ENCODE measurements at regions not wholly inside any gene's neighbourhood (a gene's known extent, or its start where the extent isn't known, plus 50 kb on each side); places are given as distances from the start of the nearest gene placed in this dataset.

- intact Hi-C loops (cut with micrococcal nuclease): no loop called here
- DNase-seq (ENCODE audit: unreplicated experiment): no peak
- no peak for TF ChIP-seq CTCF (IDR thresholded peaks at IDR 0.05; ENCODE audit: unreplicated experiment)
- no peaks in the 10 kb centered on the region for H3K36me3 Mint-ChIP-seq (ENCODE audit: insufficient read depth, unreplicated experiment)
- peaks cover 57% of the 10 kb centered on the region for H3K27me3 Mint-ChIP-seq (ENCODE audit: insufficient read depth, unreplicated experiment)
- no peaks in the 10 kb centered on the region for H3K9me3 Mint-ChIP-seq (ENCODE audit: unreplicated experiment)
- H3K4me1 Mint-ChIP-seq (ENCODE audit: insufficient read depth, unreplicated experiment): no peaks in the 10 kb centered on the region
- no peak overlapping the region for H3K4me3 Mint-ChIP-seq (ENCODE audit: unreplicated experiment)
- H3K27ac Mint-ChIP-seq (ENCODE audit: low read depth, unreplicated experiment): no peak overlapping the region
- no TSS peak for BruUV-seq (replicated peaks)
- ChIA-PET CTCF (no interaction called here), POLR2A (no interaction called here)
These were observed 854.3 kb downstream of the CDH8 start for GRCh38 chr16:61181982-61182381.

- Mint-ChIP-seq H3K9me3 (ENCODE audit: unreplicated experiment) (no peaks in the 10 kb centered on the region), H3K27ac (ENCODE audit: low read depth, unreplicated experiment) (no peak overlapping the region), H3K27me3 (ENCODE audit: insufficient read depth, unreplicated experiment) (peaks cover 57% of the 10 kb centered on the region), H3K4me1 (ENCODE audit: insufficient read depth, unreplicated experiment) (no peaks in the 10 kb centered on the region), H3K36me3 (ENCODE audit: insufficient read depth, unreplicated experiment) (no peaks in the 10 kb centered on the region), H3K4me3 (ENCODE audit: unreplicated experiment) (no peak overlapping the region)
- BruUV-seq (replicated peaks): no TSS peak
- CTCF ChIA-PET: interaction anchor here (0.6 kb wide), 1 partner anchor 1010 kb away, joined by 3 read pairs; no protein-coding TSS in a partner anchor
- DNase-seq (ENCODE audit: unreplicated experiment): no peak
- POLR2A ChIA-PET: no interaction called here
- intact Hi-C loops (cut with micrococcal nuclease): no loop called here
- no peak for TF ChIP-seq CTCF (IDR thresholded peaks at IDR 0.05; ENCODE audit: unreplicated experiment)
These were observed 856.7 kb downstream of the CDH8 start for GRCh38 chr16:61179561-61179960.

GRCh38 chr16:61165797-61166196 is 870.4 kb downstream of the CDH8 start:
- Mint-ChIP-seq H3K4me1 (ENCODE audit: insufficient read depth, unreplicated experiment) (no peaks in the 10 kb centered on the region), H3K36me3 (ENCODE audit: insufficient read depth, unreplicated experiment) (no peaks in the 10 kb centered on the region), H3K9me3 (ENCODE audit: unreplicated experiment) (no peaks in the 10 kb centered on the region), H3K27ac (ENCODE audit: low read depth, unreplicated experiment) (no peak overlapping the region), H3K4me3 (ENCODE audit: unreplicated experiment) (no peak overlapping the region), H3K27me3 (ENCODE audit: insufficient read depth, unreplicated experiment) (peaks cover 38% of the 10 kb centered on the region)
- intact Hi-C loops (cut with micrococcal nuclease): no loop called here
- CTCF ChIA-PET: no interaction called here
- POLR2A ChIA-PET: no interaction called here
- no peak for TF ChIP-seq CTCF (IDR thresholded peaks at IDR 0.05; ENCODE audit: unreplicated experiment)
- BruUV-seq (replicated peaks): no TSS peak
- no peak for DNase-seq (ENCODE audit: unreplicated experiment)

- Mint-ChIP-seq H3K27ac (ENCODE audit: low read depth, unreplicated experiment) (no peak overlapping the region), H3K9me3 (ENCODE audit: unreplicated experiment) (no peaks in the 10 kb centered on the region), H3K4me1 (ENCODE audit: insufficient read depth, unreplicated experiment) (no peaks in the 10 kb centered on the region), H3K36me3 (ENCODE audit: insufficient read depth, unreplicated experiment) (no peaks in the 10 kb centered on the region), H3K27me3 (ENCODE audit: insufficient read depth, unreplicated experiment) (no peaks in the 10 kb centered on the region), H3K4me3 (ENCODE audit: unreplicated experiment) (no peak overlapping the region)
- intact Hi-C loops (cut with micrococcal nuclease): no loop called here
- no peak for TF ChIP-seq CTCF (IDR thresholded peaks at IDR 0.05; ENCODE audit: unreplicated experiment)
- DNase-seq (ENCODE audit: unreplicated experiment): no peak
- BruUV-seq (replicated peaks): no TSS peak
- POLR2A ChIA-PET: interaction anchor here (0.6 kb wide), 1 partner anchor 26 kb away, joined by 3 read pairs; no protein-coding TSS in a partner anchor
- CTCF ChIA-PET: no interaction called here
These were observed 885.9 kb downstream of the CDH8 start for GRCh38 chr16:61150351-61150750.
